ENCODE measurements at regions not wholly inside any gene's neighbourhood (a gene's known extent, or its start where the extent isn't known, plus 50 kb on each side); places are given as distances from the start of the nearest gene placed in this dataset.

- DNase-seq (ENCODE audit: low read depth): no peak
Observed at GRCh38 chr10:104505521-104506042, 135.5 kb upstream of the SORCS3 start.

DNA sequence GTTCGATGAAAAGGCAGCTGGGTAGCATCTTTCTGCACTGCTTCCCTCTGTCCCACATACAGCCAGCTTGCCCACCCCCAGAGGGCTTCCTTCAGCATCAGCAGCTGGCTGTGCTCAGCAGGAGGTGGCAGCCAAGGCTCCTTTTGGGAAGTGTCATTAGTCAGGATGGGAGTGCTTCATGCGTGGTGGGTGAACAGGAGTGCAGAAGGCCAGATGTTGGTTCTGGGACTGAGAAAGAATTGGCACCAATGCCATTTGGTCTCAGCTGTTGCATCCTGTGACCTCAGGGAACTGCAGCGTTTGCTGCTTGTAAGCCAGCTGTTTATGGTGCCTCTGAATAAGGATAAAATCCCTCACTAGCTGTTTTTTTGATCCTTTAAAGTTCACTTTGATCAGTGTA, 131.1 kb upstream of the SORCS3 start:
- no peak for DNase-seq (ENCODE audit: low read depth)

DNA sequence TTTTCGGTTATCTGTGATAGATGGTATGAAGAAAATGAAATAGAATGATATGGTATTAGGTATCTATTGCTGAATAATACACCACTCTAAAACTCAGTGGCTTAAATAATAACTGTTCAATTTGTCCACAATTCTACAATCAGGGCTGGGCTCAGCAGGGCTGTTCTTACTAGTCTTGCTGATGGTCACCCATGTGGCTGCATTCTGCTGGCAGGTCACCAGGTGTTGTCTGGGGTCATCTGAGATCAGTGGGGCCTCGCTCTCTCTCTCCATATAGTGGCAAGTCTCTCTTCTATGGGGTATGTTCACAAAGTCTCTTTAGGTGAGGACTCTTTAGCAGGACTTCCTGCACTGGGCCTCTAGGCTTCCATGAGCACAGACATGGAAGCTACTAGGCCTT, 130.4 kb upstream of the SORCS3 start:
- DNase-seq (ENCODE audit: low read depth): no peak

- DNase-seq (ENCODE audit: low read depth): no peak
Observed at GRCh38 chr10:104512800-104513199, 128.3 kb upstream of the SORCS3 start.

GRCh38 chr10:104515678-104516199, 125.4 kb upstream of the SORCS3 start:
- DNase-seq (ENCODE audit: low read depth): no peak

- DNase-seq (ENCODE audit: low read depth): no peak
Observed at GRCh38 chr10:104516986-104517385, 124.1 kb upstream of the SORCS3 start.

DNA sequence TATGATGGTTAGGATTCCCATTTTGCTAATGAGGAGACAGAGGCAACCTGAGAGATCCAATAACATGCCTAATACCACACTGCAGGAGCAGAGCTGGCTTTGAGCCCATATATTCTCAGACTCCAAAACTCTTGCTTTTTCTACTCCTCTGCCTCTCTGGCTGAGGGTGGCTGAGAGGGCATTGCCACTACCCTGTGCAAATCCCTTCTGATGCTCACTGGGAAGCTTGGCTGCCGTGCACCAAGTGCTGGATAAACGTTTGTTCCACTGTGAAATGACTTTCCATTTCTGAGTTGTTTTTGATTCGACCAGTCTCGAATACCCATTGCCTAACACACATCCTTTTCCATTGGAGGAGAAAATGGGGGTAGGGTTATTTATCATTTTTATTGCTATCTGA, 123.1 kb upstream of the SORCS3 start:
- no peak for DNase-seq (ENCODE audit: low read depth)

- no peak for DNase-seq (ENCODE audit: low read depth)
Observed at GRCh38 chr10:104518891-104519290, 122.2 kb upstream of the SORCS3 start.

- no peak for DNase-seq (ENCODE audit: low read depth)
Observed at GRCh38 chr10:104520653-104521052, 120.4 kb upstream of the SORCS3 start.

- no peak for DNase-seq (ENCODE audit: low read depth)
Observed at GRCh38 chr10:104521901-104522694, 119.0 kb upstream of the SORCS3 start.

DNA sequence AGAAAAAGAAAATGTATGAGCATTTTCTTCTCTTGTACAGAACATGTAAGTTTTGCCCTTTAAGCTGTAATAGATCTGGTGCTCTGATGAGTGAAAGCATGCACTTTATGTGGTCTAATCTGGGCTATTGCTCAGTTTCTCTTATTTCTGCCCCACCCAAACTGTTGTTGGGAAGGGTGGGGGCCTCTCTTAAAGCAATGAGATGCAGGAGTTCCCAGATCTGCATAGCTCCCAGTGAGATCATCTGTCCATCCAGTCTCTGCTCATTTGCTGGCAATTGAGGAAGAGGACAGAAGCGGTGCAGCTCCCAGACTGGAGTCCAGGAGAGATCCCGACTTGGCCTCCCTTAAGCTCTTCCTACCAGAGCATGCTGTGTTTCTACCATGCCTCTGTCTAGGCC, 114.9 kb upstream of the SORCS3 start:
- no peak for DNase-seq (ENCODE audit: low read depth)

DNA sequence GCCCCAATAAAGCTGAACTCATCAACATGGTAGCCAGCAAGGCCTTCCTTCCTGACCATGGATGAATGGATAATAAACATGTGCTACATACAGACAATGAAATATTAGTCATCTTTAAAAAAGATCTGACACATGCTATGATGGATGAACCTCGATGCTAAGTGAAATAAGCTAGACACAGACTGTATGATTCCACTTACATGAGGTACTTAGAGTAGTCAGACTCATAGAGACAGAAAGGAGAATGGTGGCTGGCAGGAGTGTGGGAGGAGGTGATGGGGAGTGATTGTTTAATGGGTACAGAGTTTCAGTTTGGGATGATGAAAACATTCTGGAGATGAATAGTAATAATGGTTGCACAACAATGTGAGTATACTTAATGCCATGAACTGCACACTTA, 114.1 kb upstream of the SORCS3 start:
- DNase-seq (ENCODE audit: low read depth): no peak

DNA sequence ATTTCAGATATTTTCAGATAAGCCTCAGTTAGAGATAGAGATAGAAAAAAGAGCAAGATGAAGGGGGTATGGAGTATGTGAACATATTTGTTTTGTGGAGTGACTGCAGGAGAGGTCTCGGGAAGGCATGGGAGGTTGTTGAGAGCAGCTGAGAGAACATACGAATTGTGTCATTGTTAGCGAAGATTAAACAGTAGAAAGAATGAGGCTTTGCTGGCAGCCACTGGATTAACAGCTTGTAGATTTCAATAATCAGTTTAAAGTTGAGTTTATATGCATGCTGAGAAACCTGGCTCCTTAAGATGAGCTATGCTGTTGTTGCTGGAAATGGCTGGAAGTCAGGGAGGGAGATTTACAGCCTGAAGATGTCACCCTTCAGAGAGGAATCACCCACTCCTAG, 100.9 kb upstream of the SORCS3 start:
- DNase-seq (ENCODE audit: low read depth): no peak

- no peak for DNase-seq (ENCODE audit: low read depth)
Observed at GRCh38 chr10:104541820-104542219, 99.3 kb upstream of the SORCS3 start.

GRCh38 chr10:104546336-104546735, 94.8 kb upstream of the SORCS3 start:
- DNase-seq (ENCODE audit: low read depth): no peak

DNA sequence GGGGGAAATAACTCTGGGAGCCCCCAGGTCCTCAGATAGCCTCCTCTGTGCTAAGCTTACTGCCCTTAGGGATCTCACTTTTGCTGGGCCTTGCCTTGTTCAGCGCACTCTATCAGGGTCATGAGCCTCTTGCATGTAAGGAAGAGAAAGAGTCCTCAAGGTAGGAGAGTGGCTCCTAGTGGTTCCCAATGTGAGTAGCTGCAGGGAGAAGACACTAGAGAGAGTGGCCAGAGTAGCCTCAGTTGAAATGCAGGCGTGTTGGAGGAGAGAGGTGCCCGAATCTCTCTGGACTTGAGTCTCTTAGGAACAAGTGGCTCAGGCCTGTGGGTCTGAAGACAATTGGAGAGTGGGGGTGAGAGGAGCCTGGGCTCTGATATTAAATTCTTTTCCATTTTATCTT, 94.3 kb upstream of the SORCS3 start:
- no peak for DNase-seq (ENCODE audit: low read depth)

DNA sequence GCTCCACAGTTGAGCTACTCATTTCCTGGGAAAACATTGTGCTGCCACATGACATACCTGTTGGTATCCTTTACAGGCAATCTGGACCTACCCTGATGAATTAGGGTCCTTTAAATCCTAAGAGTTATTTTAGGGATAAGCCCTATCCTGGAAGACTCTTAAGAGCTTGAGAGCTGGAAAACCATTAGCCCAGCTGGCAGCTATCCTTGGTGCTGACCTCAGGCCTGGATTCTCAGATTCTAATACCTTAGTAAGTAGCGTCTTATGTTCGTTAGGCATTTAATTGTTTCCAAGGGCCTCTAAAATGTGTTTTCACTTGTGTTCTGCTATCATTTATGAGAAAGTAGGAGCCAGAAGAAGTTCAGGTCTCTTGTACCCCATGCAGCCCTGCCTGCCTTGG, 93.0 kb upstream of the SORCS3 start:
- no peak for DNase-seq (ENCODE audit: low read depth)

DNA sequence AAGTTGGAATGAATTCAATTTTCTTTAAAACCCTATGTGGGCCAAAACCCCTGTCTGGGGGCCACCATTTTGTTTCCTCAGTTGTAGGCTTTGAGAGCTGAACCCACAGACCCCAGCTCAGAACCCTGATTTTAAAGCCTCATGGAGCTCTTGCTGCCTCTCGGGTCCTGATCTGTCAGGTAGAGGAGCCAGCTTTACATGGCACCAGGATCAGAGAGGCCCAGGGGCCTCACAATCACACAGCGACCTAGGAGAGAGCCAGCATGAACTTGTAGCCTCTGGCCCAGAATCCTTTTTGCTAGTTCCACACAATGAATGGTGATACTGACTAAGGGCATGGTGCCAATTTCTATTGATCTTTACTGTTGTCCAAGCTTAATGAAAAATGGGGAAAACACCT, 84.3 kb upstream of the SORCS3 start:
- DNase-seq (ENCODE audit: low read depth): no peak

DNA sequence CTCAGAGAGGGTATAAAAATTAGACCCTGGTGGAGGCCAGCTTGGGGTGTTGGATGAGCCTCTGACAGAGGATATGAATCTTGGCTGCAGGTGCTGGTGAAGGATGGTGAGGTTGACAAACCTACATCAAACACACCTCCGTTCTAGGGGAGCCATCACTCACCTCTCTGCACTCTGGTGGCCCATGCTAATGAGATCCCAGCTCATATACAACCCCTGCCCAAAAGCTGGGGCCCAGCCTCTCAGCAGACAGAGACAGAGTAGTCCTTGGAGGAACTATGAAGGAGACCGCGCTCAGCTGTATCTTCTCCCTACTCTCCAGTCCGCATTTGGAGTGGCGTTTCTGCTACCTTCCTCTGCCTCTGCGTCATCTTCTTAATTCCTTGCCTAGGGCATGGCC, 83.1 kb upstream of the SORCS3 start:
- DNase-seq (ENCODE audit: low read depth): no peak

GRCh38 chr10:104559935-104560334, 81.2 kb upstream of the SORCS3 start:
- no peak for DNase-seq (ENCODE audit: low read depth)

DNA sequence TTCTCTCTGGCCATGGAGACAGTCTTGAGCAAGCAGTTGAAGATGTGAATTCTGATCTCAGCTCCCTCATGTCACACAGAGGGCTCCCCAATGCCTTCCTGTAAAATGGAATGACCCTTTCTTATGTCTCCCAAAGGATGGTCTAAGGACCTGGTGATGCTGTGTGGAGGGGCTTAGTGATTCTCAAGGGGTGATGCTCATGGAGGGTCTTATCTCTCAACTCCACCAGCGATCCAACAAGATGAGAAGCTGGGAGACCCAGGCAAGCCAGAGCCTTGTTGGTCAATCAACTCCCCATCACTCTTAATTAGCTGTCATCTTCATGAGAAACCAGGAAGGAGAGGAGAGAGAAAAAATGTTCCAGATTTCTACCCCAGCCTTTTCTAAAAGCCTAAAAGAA, 78.0 kb upstream of the SORCS3 start:
- no peak for DNase-seq (ENCODE audit: low read depth)

GRCh38 chr10:104563548-104563947, 77.5 kb upstream of the SORCS3 start:
- DNase-seq (ENCODE audit: low read depth): no peak

- no peak for DNase-seq (ENCODE audit: low read depth)
Observed at GRCh38 chr10:104574427-104574826, 66.7 kb upstream of the SORCS3 start.

- DNase-seq (ENCODE audit: low read depth): no peak
Observed at GRCh38 chr10:104574838-104575237, 66.3 kb upstream of the SORCS3 start.

All from non-pigmented ciliary epithelial cell (primary cell).